ENCODE measurements at regions not wholly inside any gene's neighbourhood (a gene's known extent, or its start where the extent isn't known, plus 50 kb on each side); places are given as distances from the start of the nearest gene placed in this dataset.

DNA sequence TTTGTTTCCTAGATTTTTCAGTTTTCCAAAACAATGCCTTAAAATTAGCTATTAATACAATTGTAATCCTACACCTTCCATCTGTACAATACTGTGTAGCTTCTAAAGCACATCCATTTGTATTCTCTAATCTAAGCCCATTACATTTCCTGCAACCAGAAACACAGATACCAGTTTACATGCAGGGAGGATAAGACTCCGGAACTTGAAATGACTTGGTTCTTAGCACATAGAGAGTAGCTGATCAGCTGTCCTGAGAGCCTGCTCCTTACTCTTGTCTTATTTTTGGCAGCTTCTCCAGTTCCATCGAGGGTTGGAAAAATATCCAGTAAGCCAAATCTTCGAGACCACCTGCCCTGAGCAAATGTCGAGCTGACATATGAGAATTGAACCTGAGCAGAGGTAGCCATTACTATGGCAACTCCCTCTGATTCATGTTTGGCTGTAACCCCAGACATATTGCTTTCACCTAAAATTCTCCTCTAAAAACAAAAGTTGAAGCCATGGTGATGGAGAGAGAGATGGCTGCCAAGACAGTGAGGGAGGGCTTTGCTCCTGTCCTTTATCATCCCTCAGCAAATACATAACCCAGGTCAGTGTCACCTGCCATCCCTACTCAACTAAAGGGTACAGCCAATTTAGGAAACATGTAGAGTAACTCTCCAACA, 542.8 kb downstream of the IRS1 start:
- H3K4me1 ChIP-seq (ENCODE audit: low read depth): no peaks in the 10 kb centered on the region
- no peaks in the 10 kb centered on the region for H3K36me3 ChIP-seq
- peak in 1 of 2 donors; percentile 13 for DNase-seq (ENCODE audit: low read depth in 1 of 2, low spot score in 1 of 2)
- H3K27ac ChIP-seq: no peak overlapping the region
- no peaks in the 10 kb centered on the region for H3K27me3 ChIP-seq
- H3K4me3 ChIP-seq: no peak overlapping the region
- TF ChIP-seq, protein P1, sequence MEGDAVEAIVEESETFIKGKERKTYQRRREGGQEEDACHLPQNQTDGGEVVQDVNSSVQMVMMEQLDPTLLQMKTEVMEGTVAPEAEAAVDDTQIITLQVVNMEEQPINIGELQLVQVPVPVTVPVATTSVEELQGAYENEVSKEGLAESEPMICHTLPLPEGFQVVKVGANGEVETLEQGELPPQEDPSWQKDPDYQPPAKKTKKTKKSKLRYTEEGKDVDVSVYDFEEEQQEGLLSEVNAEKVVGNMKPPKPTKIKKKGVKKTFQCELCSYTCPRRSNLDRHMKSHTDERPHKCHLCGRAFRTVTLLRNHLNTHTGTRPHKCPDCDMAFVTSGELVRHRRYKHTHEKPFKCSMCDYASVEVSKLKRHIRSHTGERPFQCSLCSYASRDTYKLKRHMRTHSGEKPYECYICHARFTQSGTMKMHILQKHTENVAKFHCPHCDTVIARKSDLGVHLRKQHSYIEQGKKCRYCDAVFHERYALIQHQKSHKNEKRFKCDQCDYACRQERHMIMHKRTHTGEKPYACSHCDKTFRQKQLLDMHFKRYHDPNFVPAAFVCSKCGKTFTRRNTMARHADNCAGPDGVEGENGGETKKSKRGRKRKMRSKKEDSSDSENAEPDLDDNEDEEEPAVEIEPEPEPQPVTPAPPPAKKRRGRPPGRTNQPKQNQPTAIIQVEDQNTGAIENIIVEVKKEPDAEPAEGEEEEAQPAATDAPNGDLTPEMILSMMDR (IDR thresholded peaks at IDR 0.05; ENCODE audit: low read depth, low read length): no peak
- H3K9me3 ChIP-seq (ENCODE audit: low read depth): no peaks in the 10 kb centered on the region

- H3K27ac ChIP-seq: no peak overlapping the region
Observed at GRCh38 chr2:226256237-226256636, 543.4 kb downstream of the IRS1 start.

GRCh38 chr2:226251661-226252060, 548.0 kb downstream of the IRS1 start:
- DNase-seq (ENCODE audit: low read depth in 1 of 2, low spot score in 1 of 2): no peak
- Histone ChIP-seq H3K27ac (no peak overlapping the region), H3K36me3 (no peaks in the 10 kb centered on the region), H3K9me3 (ENCODE audit: low read depth) (no peaks in the 10 kb centered on the region), H3K4me1 (ENCODE audit: low read depth) (no peaks in the 10 kb centered on the region), H3K4me3 (no peak overlapping the region), H3K27me3 (no peaks in the 10 kb centered on the region)
- TF ChIP-seq, protein P1 (IDR thresholded peaks at IDR 0.05; ENCODE audit: low read depth, low read length): no peak

More at GRCh38 chr2:226256237-226256636, 543.4 kb downstream of the IRS1 start:
- H3K4me1 ChIP-seq (ENCODE audit: low read depth): no peaks in the 10 kb centered on the region
- H3K36me3 ChIP-seq: no peaks in the 10 kb centered on the region
- H3K4me3 ChIP-seq: no peak overlapping the region
- no peaks in the 10 kb centered on the region for H3K27me3 ChIP-seq
- TF ChIP-seq, protein P1 (IDR thresholded peaks at IDR 0.05; ENCODE audit: low read depth, low read length): no peak
- no peaks in the 10 kb centered on the region for H3K9me3 ChIP-seq (ENCODE audit: low read depth)
- DNase-seq (ENCODE audit: low read depth in 1 of 2, low spot score in 1 of 2): peak in 1 of 2 donors; percentile 20

GRCh38 chr2:226247289-226248275, 552.0 kb downstream of the IRS1 start:
- TF ChIP-seq, protein P1 (IDR thresholded peaks at IDR 0.05; ENCODE audit: low read depth, low read length): no peak
- no peaks in the 10 kb centered on the region for H3K9me3 ChIP-seq (ENCODE audit: low read depth)
- H3K27me3 ChIP-seq: no peaks in the 10 kb centered on the region
- H3K4me1 ChIP-seq (ENCODE audit: low read depth): no peaks in the 10 kb centered on the region
- H3K4me3 ChIP-seq: no peak overlapping the region
- peak in 1 of 2 donors; percentile 40 for DNase-seq (ENCODE audit: low read depth in 1 of 2, low spot score in 1 of 2)
- no peaks in the 10 kb centered on the region for H3K36me3 ChIP-seq
- no peak overlapping the region for H3K27ac ChIP-seq

GRCh38 chr2:226234187-226234586, 565.4 kb downstream of the IRS1 start:
- H3K4me3 ChIP-seq: no peak overlapping the region
- H3K4me1 ChIP-seq (ENCODE audit: low read depth): no peaks in the 10 kb centered on the region
- H3K27me3 ChIP-seq: no peaks in the 10 kb centered on the region
- no peak for DNase-seq (ENCODE audit: low read depth in 1 of 2, low spot score in 1 of 2)
- no peaks in the 10 kb centered on the region for H3K36me3 ChIP-seq
- TF ChIP-seq, protein P1 (IDR thresholded peaks at IDR 0.05; ENCODE audit: low read depth, low read length): no peak
- H3K9me3 ChIP-seq (ENCODE audit: low read depth): no peaks in the 10 kb centered on the region
- no peak overlapping the region for H3K27ac ChIP-seq

Measured in cardiac muscle cell (in vitro differentiated cells and primary cell).